NCI-H345 (cell line): ENCODE measurements at regions not wholly inside any gene's neighbourhood (a gene's known extent, or its start where the extent isn't known, plus 50 kb on each side); places are given as distances from the start of the nearest gene placed in this dataset.

Source experiments
- DNase-seq: peaks from one replicate; lab custom pipeline; 2025; lab: John Stamatoyannopoulos, UW

GRCh38 chr1:222167896-222168295 is 380.0 kb downstream of the HHIPL2 start:
- DNase-seq = no peak

- no peak for DNase-seq
Measured at GRCh38 chr1:222167111-222167510, 380.8 kb downstream of the HHIPL2 start.

GRCh38 chr1:222165629-222166028 is 382.3 kb downstream of the HHIPL2 start:
- no peak for DNase-seq

GRCh38 chr1:222163895-222164294 is 384.0 kb downstream of the HHIPL2 start:
- DNase-seq = no peak

- no peak for DNase-seq
Measured at GRCh38 chr1:222161676-222162075, 386.2 kb downstream of the HHIPL2 start.

GRCh38 chr1:222157612-222158011 is 390.3 kb downstream of the HHIPL2 start:
- DNase-seq = no peak

GRCh38 chr1:222140206-222140605 is 398.3 kb upstream of the DUSP10 start:
- no peak for DNase-seq

GRCh38 chr1:222138095-222138494 is 396.2 kb upstream of the DUSP10 start:
- no peak for DNase-seq

- no peak for DNase-seq
Measured at GRCh38 chr1:222136869-222137268, 395.0 kb upstream of the DUSP10 start.

- no peak for DNase-seq
Measured at GRCh38 chr1:222129041-222129440, 387.2 kb upstream of the DUSP10 start.

- DNase-seq = no peak
Measured at GRCh38 chr1:222127526-222128152, 385.8 kb upstream of the DUSP10 start.

- no peak for DNase-seq
Measured at GRCh38 chr1:222127096-222127495, 385.2 kb upstream of the DUSP10 start.

- DNase-seq = no peak
Measured at GRCh38 chr1:222126052-222126451, 384.2 kb upstream of the DUSP10 start.

- no peak for DNase-seq
Measured at GRCh38 chr1:222124602-222125001, 382.7 kb upstream of the DUSP10 start.

GRCh38 chr1:222123111-222123510 is 381.2 kb upstream of the DUSP10 start:
- no peak for DNase-seq

- no peak for DNase-seq
Measured at GRCh38 chr1:222117809-222118208, 375.9 kb upstream of the DUSP10 start.

- no peak for DNase-seq
Measured at GRCh38 chr1:222114536-222115156, 372.8 kb upstream of the DUSP10 start.

- DNase-seq = no peak
Measured at GRCh38 chr1:222109836-222110235, 367.9 kb upstream of the DUSP10 start.

- no peak for DNase-seq
Measured at GRCh38 chr1:222107975-222108374, 366.1 kb upstream of the DUSP10 start.

- no peak for DNase-seq
Measured at GRCh38 chr1:222107267-222107666, 365.4 kb upstream of the DUSP10 start.

- peak; percentile 97 for DNase-seq
Measured at GRCh38 chr1:222106377-222106776, 364.5 kb upstream of the DUSP10 start.

- DNase-seq = no peak
Measured at GRCh38 chr1:222105861-222106260, 364.0 kb upstream of the DUSP10 start.

- DNase-seq = peak; percentile 80
Measured at GRCh38 chr1:222105393-222105737, 363.5 kb upstream of the DUSP10 start.
